Neural cell (in vitro differentiated cells): ENCODE measurements at regions not wholly inside any gene's neighbourhood (a gene's known extent, or its start where the extent isn't known, plus 50 kb on each side); places are given as distances from the start of the nearest gene placed in this dataset.

ENCODE experiments used
- CTCF ChIP-seq: fragments of 450-650 bp; IDR thresholded peaks from 2 replicates; pipeline ENCODE4 v1.5.1; 2014; ENCODE audit warnings: antibody characterized with exemption, mild to moderate bottlenecking, moderate library complexity; ENCODE audit not compliant: poor library complexity, severe bottlenecking
- EZH2 ChIP-seq: fragments of 200-600, 300-800 bp; shearing (Covaris generic), sonication (generic); IDR thresholded peaks from 2 replicates; pipeline ENCODE4 v1.6.1; 2014; ENCODE audit warnings: antibody characterized with exemption, low read length, borderline replicate concordance, mild to moderate bottlenecking; ENCODE audit not compliant: insufficient read depth, poor library complexity, severe bottlenecking
- POLR2AphosphoS5 ChIP-seq: IDR thresholded peaks from 2 replicates; pipeline ENCODE4 v1.6.1; 2012
- RAD21 ChIP-seq: fragments of 450-650 bp; conservative IDR thresholded peaks from 2 replicates; pipeline ENCODE4 v1.6.1; 2014; ENCODE audit warnings: antibody characterized with exemption, mild to moderate bottlenecking, moderate library complexity
- REST ChIP-seq: IDR thresholded peaks from 2 replicates; pipeline ENCODE4 v1.6.1; 2012; ENCODE audit warnings: borderline replicate concordance
- SMC3 ChIP-seq: fragments of 450-650 bp; conservative IDR thresholded peaks from 2 replicates; pipeline ENCODE4 v1.6.1; 2014; ENCODE audit warnings: antibody characterized with exemption, mild to moderate bottlenecking, moderate library complexity; ENCODE audit not compliant: poor library complexity
- TAF1 ChIP-seq: IDR thresholded peaks from 2 replicates; pipeline ENCODE4 v1.6.1; 2012; ENCODE audit warnings: low read depth

GRCh38 chr5:53173083-53173482 is 63.5 kb upstream of the MOCS2 start:
- TF ChIP-seq EZH2 (no peak), REST (no peak), CTCF (no peak), POLR2AphosphoS5 (no peak), SMC3 (no peak), RAD21 (no peak), TAF1 (no peak)
